D721Med (cell line): ENCODE measurements at regions not wholly inside any gene's neighbourhood (a gene's known extent, or its start where the extent isn't known, plus 50 kb on each side); places are given as distances from the start of the nearest gene placed in this dataset.

Experiments
- DNase-seq: peaks from one replicate; pipeline ENCODE4 v3.0.0; 2011; ENCODE audit warnings: low spot score; ENCODE audit not compliant: insufficient read length
- FAIRE-seq: peaks from 2 replicates; lab custom pipeline; 2011; peaks lifted over from hg19 to GRCh38; lab: Jason Lieb, UNC
- CTCF ChIP-seq: IDR thresholded peaks from 2 replicates; pipeline ENCODE4 v1.5.1; 2012; ENCODE audit warnings: mild to moderate bottlenecking, control low read depth; ENCODE audit not compliant: insufficient read depth; ENCODE audit errors: missing control alignments

DNA sequence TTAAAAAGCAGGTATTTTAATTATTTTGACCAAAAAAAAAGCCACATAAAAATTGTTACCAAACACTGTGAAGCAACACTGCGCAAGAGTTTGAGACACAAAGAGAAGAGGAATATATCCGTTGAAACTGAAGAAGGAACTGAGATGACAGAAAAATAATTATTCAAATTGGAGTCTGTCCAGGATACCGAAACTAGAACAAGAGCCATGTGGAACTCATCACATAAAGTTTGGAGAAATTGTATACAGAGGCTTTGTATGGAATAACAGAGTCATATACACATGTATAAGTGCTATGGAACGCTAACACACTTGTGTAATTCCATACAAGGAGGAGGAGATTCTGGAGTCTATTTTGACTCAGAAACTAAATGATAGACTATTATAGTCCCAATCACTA, 675.1 kb upstream of the ADGRL2 start:
- FAIRE-seq (no peak), DNase-seq (no peak)
- TF ChIP-seq CTCF: no peak

GRCh38 chr1:81121306-81121705, 679.4 kb upstream of the ADGRL2 start:
- FAIRE-seq (no peak), DNase-seq (no peak)
- TF ChIP-seq CTCF: no peak

- DNase-seq: no peak
- no peak for FAIRE-seq
- no peak for TF ChIP-seq CTCF
Measured at GRCh38 chr1:81119319-81119718, 681.4 kb upstream of the ADGRL2 start.

- TF ChIP-seq CTCF: no peak
- FAIRE-seq: no peak
- no peak for DNase-seq
Measured at GRCh38 chr1:81118550-81118949, 682.2 kb upstream of the ADGRL2 start.

GRCh38 chr1:81115422-81115821, 685.3 kb upstream of the ADGRL2 start:
- DNase-seq: no peak
- TF ChIP-seq CTCF: no peak
- no peak for FAIRE-seq

DNA sequence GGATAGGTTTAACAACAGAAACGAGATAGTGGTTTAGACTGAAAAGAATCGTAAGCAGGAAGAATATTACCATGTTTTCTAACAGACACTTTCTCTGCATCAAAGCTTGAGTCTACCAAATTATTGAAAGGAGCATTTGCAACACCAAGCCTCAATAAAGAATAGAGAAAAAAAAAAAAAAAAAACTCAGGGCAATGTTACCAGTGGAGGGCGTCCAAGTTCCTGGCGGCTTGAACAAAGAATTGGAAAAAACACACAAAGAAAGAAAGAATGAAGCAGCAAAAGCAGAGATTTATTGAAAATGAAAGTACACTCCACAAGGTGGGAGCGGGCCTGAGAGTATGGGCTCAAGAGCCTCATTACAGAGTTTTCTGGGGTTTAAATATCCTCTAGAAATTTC, 686.5 kb upstream of the ADGRL2 start:
- FAIRE-seq (no peak), DNase-seq (no peak)
- TF ChIP-seq CTCF: no peak

DNA sequence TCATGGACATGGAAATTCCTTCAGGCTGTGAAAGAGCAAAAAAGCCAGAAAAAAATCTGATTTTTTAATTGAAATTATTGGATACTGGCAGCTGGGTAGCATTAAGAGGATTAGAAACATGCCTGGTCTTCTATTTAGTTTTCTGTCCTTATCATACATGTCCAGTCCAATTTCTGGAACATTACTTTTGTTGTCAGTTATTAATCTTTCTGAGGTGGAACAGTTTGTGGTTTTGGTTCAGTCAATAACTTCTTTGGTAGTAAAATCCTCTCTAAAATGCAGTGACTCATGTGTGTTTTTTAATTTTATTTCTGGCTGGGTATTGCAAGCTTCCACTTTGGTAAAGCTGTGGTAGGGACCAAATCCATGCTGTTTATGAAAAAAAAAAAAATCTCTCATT, 687.0 kb upstream of the ADGRL2 start:
- no peak for TF ChIP-seq CTCF
- no peak for DNase-seq
- no peak for FAIRE-seq
